ENCODE measurements at regions not wholly inside any gene's neighbourhood (a gene's known extent, or its start where the extent isn't known, plus 50 kb on each side); places are given as distances from the start of the nearest gene placed in this dataset.
"Not testable (repeated sequence)": the region's sequence is repeated elsewhere in the genome, so short reads cannot be mapped to it uniquely, and the experiment has no call there.

GRCh38 chr10:6924166-6924565, 344.1 kb upstream of the PRKCQ start:
- no peak overlapping the region for H3K4me3 ChIP-seq (ENCODE audit: low read depth, low read length)
- peak; percentile 1 for DNase-seq (ENCODE audit: low read depth)
- TF ChIP-seq CTCF (conservative IDR thresholded peaks at IDR 0.05; ENCODE audit: low read depth, low read length), result no peak

GRCh38 chr10:6921026-6921425, 340.9 kb upstream of the PRKCQ start:
- DNase-seq (ENCODE audit: low read depth); H3K4me3 ChIP-seq (ENCODE audit: low read depth, low read length): not testable (repeated sequence)

GRCh38 chr10:6920072-6921019, 340.3 kb upstream of the PRKCQ start:
- peak; percentile 1 for DNase-seq (ENCODE audit: low read depth)
- no peak overlapping the region for H3K4me3 ChIP-seq (ENCODE audit: low read depth, low read length)
- TF ChIP-seq CTCF (conservative IDR thresholded peaks at IDR 0.05; ENCODE audit: low read depth, low read length), result peak; percentile 77

- no peak for TF ChIP-seq CTCF (conservative IDR thresholded peaks at IDR 0.05; ENCODE audit: low read depth, low read length)
- no peak overlapping the region for H3K4me3 ChIP-seq (ENCODE audit: low read depth, low read length)
- DNase-seq (ENCODE audit: low read depth), result no peak
Measured at GRCh38 chr10:6919077-6919476, 339.0 kb upstream of the PRKCQ start.

- no peak for DNase-seq (ENCODE audit: low read depth)
- TF ChIP-seq CTCF (conservative IDR thresholded peaks at IDR 0.05; ENCODE audit: low read depth, low read length), result peak; percentile 57
Measured at GRCh38 chr10:6918305-6918704, 338.2 kb upstream of the PRKCQ start.

GRCh38 chr10:6917125-6917524, 337.0 kb upstream of the PRKCQ start:
- no peak for TF ChIP-seq CTCF (conservative IDR thresholded peaks at IDR 0.05; ENCODE audit: low read depth, low read length)
- DNase-seq (ENCODE audit: low read depth), result no peak
- no peak overlapping the region for H3K4me3 ChIP-seq (ENCODE audit: low read depth, low read length)

More at GRCh38 chr10:6918305-6918704, 338.2 kb upstream of the PRKCQ start:
- H3K4me3 ChIP-seq (ENCODE audit: low read depth, low read length), result no peak overlapping the region

GRCh38 chr10:6916601-6917000, 336.5 kb upstream of the PRKCQ start:
- TF ChIP-seq CTCF (conservative IDR thresholded peaks at IDR 0.05; ENCODE audit: low read depth, low read length), result no peak
- DNase-seq (ENCODE audit: low read depth), result no peak
- no peak overlapping the region for H3K4me3 ChIP-seq (ENCODE audit: low read depth, low read length)
